ENCODE measurements at regions not wholly inside any gene's neighbourhood (a gene's known extent, or its start where the extent isn't known, plus 50 kb on each side); places are given as distances from the start of the nearest gene placed in this dataset.

GRCh38 chr5:97364731-97365130 is 181.7 kb upstream of the RIOK2 start:
- TF ChIP-seq ZNF274 (IDR thresholded peaks at IDR 0.05; ENCODE audit: low read depth, low read length): no peak
- no peak overlapping the region for H3K4me3 ChIP-seq (ENCODE audit: low read length)

- H3K4me3 ChIP-seq (ENCODE audit: low read length): no peak overlapping the region
- TF ChIP-seq ZNF274 (IDR thresholded peaks at IDR 0.05; ENCODE audit: low read depth, low read length): no peak
Observed at GRCh38 chr5:97365163-97365845, 182.3 kb upstream of the RIOK2 start.

GRCh38 chr5:97365918-97366317 is 182.9 kb upstream of the RIOK2 start:
- H3K4me3 ChIP-seq (ENCODE audit: low read length): no peak overlapping the region
- TF ChIP-seq ZNF274 (IDR thresholded peaks at IDR 0.05; ENCODE audit: low read depth, low read length): no peak

DNA sequence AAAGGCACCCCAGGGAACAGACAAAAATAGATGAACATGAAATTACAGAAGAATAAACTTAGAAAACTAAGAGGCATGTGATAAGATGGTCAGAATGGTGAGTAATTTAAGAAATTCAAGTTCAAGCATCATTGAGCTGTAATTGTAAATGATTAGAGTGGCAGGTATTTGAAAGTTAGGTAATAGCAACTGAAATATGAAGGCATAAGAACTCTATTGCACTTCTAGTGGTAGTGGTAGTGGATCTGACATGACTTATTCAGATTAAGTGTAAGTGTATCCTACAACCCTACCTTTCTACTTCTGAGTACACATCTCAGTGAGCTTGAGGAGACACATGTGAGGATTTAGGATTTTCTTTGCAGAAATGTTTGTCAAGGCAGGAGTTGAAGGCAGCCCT is 192.9 kb upstream of the RIOK2 start:
- no peak overlapping the region for H3K4me3 ChIP-seq (ENCODE audit: low read length)
- TF ChIP-seq ZNF274 (IDR thresholded peaks at IDR 0.05; ENCODE audit: low read depth, low read length): no peak

- TF ChIP-seq ZNF274 (IDR thresholded peaks at IDR 0.05; ENCODE audit: low read depth, low read length): no peak
- no peak overlapping the region for H3K4me3 ChIP-seq (ENCODE audit: low read length)
Observed at GRCh38 chr5:97377582-97377981, 194.5 kb upstream of the RIOK2 start.

DNA sequence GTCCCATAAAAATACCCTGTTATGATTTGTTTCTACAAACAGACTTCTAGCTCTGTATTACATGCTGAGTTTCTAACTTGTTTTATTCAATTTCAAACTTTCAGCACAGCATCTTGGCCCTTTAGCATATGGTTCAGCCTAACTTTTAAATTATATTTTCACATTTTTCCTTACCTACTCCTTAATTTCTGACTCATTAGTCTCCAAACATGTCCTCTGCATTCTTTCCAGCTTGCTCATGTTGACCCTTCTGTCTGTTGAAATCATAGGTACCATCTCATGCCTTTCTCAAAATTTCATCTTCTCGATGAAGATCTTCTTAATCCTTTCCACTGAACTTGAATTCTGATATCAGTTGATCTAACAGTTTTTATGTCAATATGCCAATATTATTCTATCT is 200.9 kb upstream of the RIOK2 start:
- no peak for TF ChIP-seq ZNF274 (IDR thresholded peaks at IDR 0.05; ENCODE audit: low read depth, low read length)
- no peak overlapping the region for H3K4me3 ChIP-seq (ENCODE audit: low read length)

GRCh38 chr5:97388794-97389193 is 205.7 kb upstream of the RIOK2 start:
- H3K4me3 ChIP-seq (ENCODE audit: low read length): no peak overlapping the region
- no peak for TF ChIP-seq ZNF274 (IDR thresholded peaks at IDR 0.05; ENCODE audit: low read depth, low read length)

DNA sequence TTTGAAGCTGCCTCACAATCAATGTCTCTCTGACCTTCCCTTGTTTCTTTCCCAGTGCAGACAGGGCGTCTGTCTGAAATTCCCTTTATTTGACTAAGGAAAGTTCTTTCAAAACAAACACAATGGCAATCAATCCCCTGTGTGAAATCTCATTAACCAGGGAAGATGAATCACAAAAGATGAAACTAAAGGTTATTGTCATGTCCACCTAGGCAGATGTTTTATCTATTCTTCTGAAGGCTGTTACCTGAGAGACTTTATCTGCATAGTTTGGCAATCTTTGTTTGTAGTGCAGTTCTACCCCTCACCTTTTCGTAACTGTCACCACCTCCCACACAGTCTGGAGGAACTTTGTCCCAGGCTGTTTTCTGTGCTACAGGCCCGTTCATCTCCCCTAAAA is 217.5 kb upstream of the RIOK2 start:
- TF ChIP-seq ZNF274 (IDR thresholded peaks at IDR 0.05; ENCODE audit: low read depth, low read length): no peak

DNA sequence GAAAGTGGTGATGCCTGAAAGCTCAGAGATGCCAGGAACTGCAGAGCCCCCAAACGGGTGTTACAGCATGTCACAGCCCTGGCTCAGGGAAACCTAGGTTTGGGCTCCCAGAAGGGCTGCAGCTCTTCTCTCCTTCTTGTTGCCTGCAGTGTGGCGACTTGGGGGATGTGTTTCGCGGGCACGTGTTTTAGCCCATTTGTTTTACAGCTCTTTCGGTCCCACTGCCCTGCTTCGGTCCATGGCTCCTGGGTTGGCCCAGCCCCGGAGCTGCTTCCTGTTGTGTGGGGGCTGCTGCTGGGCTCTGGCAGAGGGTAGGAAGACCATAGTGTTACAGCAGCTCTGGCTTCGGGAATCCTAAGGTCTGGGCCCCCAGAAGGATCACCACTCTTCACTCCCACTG is 222.9 kb upstream of the RIOK2 start:
- no peak for TF ChIP-seq ZNF274 (IDR thresholded peaks at IDR 0.05; ENCODE audit: low read depth, low read length)

More for the DNA sequence above, 217.5 kb upstream of the RIOK2 start:
- H3K4me3 ChIP-seq (ENCODE audit: low read length): no peak overlapping the region

GRCh38 chr5:97406946-97407676 is 224.1 kb upstream of the RIOK2 start:
- TF ChIP-seq ZNF274 (IDR thresholded peaks at IDR 0.05; ENCODE audit: low read depth, low read length): no peak
- H3K4me3 ChIP-seq (ENCODE audit: low read length): no peak overlapping the region

More for the DNA sequence above, 222.9 kb upstream of the RIOK2 start:
- H3K4me3 ChIP-seq (ENCODE audit: low read length): no peak overlapping the region

DNA sequence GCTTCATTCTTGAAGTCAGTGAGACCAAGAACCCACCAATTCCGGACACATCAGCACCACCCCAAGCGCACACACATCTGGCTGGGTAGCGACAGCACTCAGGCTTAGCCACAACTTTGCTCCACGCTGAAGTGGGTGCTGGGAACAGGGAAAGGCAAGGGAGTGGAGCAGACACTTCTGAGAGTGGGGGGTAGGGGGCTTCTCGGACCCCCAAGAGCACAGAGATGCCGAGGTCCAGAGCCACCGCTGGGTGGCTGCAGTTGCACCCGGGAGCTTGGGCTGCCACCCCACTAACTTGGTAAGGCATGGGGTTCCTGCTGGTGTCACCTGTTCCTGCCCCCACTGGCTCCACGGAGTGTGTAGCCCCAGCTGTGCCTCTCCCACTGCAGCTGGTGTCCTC is 225.3 kb upstream of the RIOK2 start:
- TF ChIP-seq ZNF274 (IDR thresholded peaks at IDR 0.05; ENCODE audit: low read depth, low read length): no peak
- no peak overlapping the region for H3K4me3 ChIP-seq (ENCODE audit: low read length)

GRCh38 chr5:97412959-97413358 is 229.9 kb upstream of the RIOK2 start:
- no peak overlapping the region for H3K4me3 ChIP-seq (ENCODE audit: low read length)
- TF ChIP-seq ZNF274 (IDR thresholded peaks at IDR 0.05; ENCODE audit: low read depth, low read length): no peak

GRCh38 chr5:97417986-97418385 is 234.9 kb upstream of the RIOK2 start:
- no peak for TF ChIP-seq ZNF274 (IDR thresholded peaks at IDR 0.05; ENCODE audit: low read depth, low read length)
- no peak overlapping the region for H3K4me3 ChIP-seq (ENCODE audit: low read length)

DNA sequence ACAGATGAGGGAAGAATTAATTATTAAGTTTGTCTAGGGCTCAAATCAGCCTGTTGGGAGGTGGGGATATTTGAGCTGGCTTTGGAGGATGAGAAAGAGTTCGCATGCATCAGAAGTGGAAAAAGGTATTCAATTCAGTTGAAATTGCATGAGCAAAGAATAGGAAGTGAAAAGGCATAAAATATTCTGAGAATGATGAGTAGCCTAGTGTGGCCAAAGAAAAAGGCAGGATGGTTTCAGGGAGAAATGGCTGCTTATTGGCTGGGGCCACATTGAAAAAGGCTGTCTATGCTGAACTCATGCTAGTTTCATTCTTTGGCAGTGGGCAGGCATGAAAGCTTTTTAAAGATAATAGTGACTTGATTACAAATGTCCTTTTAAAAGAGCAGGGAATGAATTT is 235.4 kb upstream of the RIOK2 start:
- no peak for TF ChIP-seq ZNF274 (IDR thresholded peaks at IDR 0.05; ENCODE audit: low read depth, low read length)
- H3K4me3 ChIP-seq (ENCODE audit: low read length): no peak overlapping the region

GRCh38 chr5:97420646-97421045 is 237.6 kb upstream of the RIOK2 start:
- no peak overlapping the region for H3K4me3 ChIP-seq (ENCODE audit: low read length)
- TF ChIP-seq ZNF274 (IDR thresholded peaks at IDR 0.05; ENCODE audit: low read depth, low read length): no peak
